NOMO-1 (cell line): ENCODE measurements at regions not wholly inside any gene's neighbourhood (a gene's known extent, or its start where the extent isn't known, plus 50 kb on each side); places are given as distances from the start of the nearest gene placed in this dataset.
"Not testable (repeated sequence)": the region's sequence is repeated elsewhere in the genome, so short reads cannot be mapped to it uniquely, and the experiment has no call there.

Experiments
- DNase-seq, 2 experiments: peaks; one replicate each; lab custom pipeline; 2025; ENCODE audit not compliant: unreplicated experiment in 2 of 2; lab: John Stamatoyannopoulos, UW

DNA sequence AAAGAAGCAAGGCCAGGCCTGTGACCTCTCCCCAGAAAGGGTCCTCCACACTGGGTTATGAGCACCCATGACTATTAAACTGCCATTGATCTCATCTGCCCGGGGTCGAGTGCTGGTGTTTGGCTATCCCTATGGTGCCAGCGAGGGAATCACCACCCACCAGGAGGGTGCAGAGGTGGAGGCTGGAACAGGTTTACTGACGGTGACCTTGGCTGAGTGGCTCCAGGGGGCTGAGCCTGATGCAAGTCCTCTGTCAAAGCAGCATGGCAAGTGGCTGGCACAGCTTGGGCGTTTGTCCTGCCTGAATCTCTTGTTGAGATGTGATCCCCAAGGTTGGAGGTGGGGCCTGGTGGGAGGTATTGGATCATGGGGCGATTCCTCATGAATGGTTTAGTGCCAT, 196.4 kb upstream of the HDAC4 start:
- no peak for DNase-seq

DNA sequence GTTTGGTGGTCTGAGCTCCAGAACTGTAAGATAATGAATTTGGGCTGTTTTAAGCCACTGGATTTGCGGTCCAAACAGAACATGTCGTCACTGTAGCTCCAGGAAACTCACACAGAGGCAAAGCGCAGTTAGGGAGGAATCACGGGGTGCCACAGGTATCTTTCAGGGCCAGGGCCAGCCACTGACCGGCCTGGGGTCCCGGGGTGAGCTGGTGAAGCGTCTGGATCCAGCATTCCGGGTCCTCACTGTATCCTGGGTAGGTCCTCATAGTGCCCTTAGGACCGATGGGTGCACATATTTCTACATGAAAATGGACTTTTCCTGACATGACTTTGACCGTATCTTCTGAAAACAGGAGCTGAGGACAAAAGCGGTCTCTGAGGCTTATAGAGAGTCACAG, 196.0 kb upstream of the HDAC4 start:
- no peak for DNase-seq

DNA sequence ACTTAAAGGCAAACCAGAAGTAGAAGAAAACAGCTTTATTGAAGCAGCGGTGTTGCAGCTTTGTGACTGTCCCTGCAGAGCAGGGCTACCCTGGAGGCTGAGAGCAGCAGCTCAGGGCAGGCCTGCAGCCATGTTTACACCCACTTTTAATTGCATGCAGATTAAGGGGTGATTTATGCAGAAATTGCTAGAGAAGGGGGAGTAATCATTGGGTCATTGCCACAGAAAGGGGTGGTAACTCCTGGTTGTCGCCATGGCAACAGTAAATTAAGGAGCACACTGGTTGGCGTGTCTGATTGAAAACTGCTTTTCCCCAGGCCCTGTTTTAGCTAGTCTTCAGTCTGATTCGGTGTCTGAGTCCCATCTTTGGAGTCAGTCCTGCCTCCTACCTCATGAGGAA, 195.4 kb upstream of the HDAC4 start:
- DNase-seq = no peak

GRCh38 chr2:239595726-239596125, 194.9 kb upstream of the HDAC4 start:
- DNase-seq = no peak

GRCh38 chr2:239594772-239595608, 194.2 kb upstream of the HDAC4 start:
- DNase-seq = no peak

GRCh38 chr2:239594019-239594771, 193.4 kb upstream of the HDAC4 start:
- DNase-seq = no peak

DNA sequence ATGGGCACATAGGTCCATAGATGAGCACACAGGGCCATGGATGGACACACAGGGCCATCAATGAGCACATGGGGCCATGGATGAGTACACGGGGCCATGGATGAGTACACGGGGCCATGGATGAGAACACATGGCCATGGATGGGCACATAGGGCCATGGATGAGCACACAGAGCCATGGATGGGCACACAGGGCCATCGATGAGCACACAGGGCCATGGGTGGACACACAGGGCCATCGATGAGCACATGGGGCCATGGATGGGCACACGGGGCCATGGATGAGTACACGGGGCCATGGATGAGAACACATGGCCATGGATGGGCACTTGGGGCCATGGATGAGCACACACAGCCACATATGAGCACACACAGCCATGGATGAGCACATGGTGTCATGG, 192.6 kb upstream of the HDAC4 start:
- DNase-seq = no peak

DNA sequence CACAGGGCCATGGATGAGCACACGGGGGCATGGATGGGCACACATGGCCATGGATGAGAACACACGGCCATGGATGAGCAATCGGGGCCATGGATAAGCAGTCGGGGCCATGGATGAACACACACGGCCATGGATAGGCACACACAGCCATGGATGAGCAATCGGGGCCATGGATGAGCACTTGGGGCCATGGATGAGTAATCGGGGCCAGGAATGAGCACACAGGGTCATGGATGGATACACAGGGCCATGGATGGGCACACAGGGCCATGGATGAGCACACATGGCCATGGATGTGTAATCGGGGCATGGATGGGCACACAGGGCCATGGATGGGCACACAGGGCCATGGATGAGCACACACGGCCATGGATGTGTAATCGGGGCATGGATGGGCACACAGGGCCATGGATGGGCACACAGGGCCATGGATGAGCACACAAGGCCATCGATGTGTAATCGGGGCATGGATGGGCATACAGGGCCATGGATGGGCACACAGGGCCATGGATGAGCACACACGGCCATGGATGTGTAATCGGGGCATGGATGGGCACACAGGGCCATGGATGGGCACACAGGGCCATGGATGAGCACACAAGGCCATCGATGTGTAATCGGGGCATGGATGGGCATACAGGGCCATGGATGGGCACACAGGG, 191.9 kb upstream of the HDAC4 start:
- not testable (repeated sequence) for DNase-seq

DNA sequence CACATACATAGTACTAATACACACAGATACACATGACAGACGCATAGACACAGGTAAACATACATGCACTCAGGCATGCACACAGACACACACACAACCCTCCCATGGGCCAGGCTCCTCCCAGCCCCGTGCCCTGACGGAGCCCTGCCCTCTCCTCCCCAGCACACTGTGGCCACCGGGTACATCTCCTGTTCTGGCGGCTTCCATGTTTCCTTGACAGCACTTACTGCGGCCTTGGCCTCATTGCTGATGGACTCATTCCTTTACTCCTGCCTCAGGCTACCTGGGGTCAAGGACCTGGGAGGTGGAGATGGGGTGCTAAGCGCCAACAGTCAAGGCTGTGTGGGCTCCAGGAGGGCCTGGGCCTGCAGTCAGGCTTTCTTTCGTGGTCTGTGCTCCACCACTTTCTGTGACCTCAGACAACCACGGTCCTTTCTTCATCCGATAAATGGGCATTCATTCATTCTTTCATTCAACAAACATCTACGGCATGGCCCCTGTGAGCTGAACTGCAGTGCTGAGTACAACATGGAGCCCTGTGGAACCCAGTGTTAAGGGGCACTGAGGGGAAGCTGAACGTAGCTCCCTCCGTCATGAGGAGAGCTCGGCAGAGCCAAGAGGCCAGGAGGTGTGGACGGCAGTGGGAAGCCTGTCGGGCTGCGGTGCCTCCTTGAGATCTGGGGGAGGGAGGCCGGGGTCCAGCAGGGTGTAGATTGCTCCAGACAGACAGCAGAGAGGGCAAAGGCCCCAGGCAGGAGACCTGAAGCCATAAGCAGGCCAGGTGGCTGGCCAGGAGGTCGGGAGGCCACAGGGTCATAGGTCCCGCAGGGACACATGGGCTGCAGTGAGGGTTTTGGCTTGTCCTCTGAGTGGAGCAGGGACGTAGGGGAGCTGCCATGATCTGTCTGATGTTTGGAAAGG, 190.4 kb upstream of the HDAC4 start:
- DNase-seq = no peak

DNA sequence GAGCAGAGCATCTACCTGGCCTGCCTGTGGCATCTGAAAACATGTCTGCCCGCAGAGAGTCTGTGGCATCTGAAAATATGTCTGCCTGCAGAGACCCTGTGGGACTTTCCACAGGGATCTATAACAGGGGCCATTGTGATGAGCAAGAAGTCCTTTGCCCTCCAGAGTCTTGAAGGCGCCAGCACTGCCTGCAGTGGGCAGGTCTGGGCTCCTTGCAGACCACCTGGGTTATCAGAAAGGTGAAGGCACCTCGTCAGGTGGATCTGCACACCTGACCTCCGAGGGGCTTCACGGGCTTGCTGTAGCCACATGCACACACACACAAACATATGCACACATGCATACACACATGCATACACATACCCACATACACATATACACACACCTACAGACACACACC, 189.5 kb upstream of the HDAC4 start:
- DNase-seq = no peak

DNA sequence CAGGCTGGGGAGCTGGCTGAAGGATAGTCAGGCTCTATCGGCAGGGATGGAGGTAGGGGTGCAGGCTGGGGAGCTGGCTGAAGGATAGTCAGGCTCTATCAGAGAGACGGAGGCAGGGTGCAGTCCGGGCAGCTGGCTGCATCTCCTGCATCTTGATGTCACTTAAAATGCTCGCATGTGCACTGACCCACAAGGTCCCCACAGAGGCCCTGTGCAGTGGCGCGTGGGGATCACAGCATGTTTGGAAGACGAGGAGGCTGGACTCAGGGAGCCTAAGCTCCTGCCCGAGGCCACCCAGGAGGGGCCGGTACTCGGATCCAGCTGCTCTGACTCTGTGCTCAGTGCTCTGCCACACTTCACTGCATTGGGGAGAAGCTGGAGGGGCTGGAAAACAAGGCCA, 189.0 kb upstream of the HDAC4 start:
- no peak for DNase-seq

- no peak for DNase-seq
These were observed 188.5 kb upstream of the HDAC4 start for GRCh38 chr2:239589270-239589825.

DNA sequence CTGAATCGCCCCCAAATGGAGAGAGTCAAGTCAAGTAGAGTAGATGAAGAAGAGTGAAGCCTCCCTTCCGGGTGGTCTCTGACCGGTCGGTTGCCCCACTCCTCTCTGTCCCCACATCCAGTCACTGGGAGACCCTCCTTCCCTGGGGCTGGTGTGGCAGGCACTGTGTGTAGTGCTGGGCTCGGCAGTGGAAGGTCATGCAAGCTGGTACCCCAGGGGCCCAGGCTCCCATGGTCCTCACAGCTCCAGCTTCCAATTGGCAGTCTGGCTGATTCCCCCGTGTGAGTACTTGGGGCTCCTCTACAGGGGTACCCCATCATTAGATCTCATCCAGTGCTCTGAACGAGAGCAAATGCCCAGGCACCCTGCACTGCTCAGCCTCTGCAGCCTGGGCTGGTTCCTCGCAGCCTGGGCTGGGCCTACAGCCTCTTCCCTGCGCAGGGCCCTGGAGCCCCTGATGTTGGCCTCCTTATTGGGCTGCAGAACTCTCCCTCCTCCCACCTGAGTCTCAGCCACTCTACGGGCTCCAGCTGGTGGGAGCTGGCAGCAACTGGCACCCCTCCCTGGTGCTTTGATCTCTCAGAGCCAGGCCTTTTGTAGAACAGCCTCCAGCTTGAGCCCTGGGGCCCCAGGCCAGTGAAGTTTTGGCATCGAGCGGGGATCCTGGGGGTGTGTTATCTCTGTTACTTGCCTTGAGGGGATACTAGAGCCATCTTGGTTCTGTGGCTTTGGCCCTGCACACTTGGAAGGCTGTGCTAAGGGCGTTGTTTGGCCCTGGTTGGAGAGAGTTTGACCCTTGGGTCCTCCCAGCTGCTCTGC, 187.8 kb upstream of the HDAC4 start:
- no peak for DNase-seq

DNA sequence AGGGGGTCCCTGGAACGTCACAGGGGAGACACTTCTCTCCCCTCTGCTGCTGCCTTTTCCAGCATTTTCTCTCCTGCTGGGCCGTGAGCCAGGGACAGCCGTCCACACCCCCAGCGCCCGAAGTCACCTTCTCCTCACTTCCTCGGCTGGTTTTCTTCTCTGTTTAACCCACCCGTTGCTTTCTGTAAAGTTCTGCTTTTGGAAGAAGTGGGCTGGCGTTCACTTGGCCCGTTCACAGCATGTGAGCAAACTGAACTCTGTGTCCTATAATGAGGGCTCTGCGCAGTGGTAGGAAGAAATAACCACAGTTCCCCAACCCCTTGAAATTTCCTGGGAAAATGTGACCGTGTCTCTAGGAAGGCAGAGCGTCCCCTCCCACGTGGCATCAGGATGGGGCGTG, 187.0 kb upstream of the HDAC4 start:
- DNase-seq = peak; percentile 27 to 56

- no peak for DNase-seq
These were observed 186.5 kb upstream of the HDAC4 start for GRCh38 chr2:239587311-239587731.

DNA sequence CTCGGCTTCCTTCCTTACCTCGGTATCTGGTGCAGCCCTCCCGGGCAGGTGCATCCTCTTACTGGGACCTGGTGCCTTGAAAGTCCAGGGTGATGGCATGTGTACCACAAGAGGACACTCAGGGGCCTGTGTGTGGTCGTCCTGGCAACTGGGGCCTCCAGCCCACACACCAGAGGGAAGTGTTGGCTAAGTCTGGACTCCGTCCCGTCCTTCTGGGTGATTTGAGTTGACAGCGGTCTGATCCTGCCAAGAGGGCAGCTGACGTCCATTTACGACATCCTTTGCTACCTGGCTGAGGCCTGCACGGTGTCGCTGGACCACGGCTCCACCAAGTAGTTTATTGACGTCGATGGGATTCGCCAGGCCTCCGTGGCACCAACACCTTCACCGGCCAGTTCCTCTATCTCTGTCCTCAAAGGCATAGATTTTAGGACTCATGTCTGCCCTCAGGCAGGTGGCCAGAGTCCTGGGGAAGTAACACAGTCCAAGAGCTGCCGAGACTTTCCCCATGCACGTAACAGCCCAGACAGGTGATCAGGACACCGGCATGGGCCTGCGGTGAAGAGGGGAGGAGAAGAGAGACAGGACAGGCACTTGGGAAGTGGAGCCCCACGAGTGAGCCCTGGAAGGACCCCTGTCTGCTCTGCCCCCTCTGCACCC, 186.0 kb upstream of the HDAC4 start:
- DNase-seq = no peak

DNA sequence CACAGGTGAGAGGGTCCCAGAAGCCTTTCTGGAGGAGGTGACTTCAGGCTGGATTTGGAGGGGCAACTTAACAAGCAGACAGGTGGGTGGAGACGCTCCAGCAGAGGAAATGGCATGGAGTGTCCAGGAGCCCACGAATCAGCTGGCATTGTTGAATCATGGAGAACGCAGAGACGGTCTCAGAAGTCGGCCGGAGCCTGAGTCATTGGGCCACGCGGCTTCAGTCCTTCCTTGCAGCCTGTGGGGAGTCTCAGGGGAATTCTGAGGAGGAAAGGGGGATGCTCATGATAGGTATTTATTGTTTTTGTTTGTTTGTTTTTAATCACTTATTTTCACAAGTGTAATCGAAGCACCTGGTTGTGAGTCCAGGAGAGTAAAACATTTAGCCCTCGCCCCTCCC, 184.6 kb upstream of the HDAC4 start:
- DNase-seq = no peak

- DNase-seq = no peak
These were observed 184.2 kb upstream of the HDAC4 start for GRCh38 chr2:239584986-239585385.
